ENCODE measurements at regions not wholly inside any gene's neighbourhood (a gene's known extent, or its start where the extent isn't known, plus 50 kb on each side); places are given as distances from the start of the nearest gene placed in this dataset.

DNA sequence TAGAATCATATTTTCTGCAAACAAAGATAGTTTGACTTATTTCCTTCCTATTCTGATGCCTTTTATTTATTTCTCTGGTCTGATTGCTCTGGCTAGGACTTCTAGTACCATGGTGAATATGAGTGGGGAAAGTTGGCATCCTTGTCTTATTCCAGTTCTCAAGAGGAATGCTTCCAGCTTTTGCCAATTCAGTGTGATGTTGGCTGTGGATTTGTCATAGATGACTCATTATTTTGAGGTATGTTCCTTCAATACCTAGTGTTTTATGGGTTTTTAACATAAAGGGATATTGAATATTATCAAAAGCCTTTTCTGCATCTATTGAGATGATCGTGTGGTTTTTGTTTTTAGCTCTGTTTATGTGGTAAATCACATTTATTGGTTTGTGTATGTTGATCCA lies 139.4 kb upstream of the CNTN1 start:
- no peak for DNase-seq (ENCODE audit: low read depth in 2 of 2)

DNA sequence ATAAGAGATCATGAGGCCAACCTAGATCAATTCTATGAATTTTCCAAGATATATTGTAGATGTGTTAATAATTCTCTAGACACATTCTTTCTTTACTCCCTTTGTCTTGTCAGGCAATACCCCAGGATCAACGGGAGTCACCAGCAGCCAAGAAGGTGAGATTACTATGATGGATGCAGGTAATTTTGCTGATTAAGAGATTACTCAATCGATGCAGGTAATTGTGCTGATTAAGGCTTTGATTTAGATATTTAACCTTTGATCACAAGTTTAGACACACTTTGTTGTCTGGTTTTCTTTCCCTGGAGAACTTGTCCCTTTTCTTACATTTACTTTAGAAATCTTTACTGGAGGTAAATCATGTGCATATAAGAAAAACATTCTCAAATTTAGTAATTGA lies 134.3 kb upstream of the CNTN1 start:
- no peak for DNase-seq (ENCODE audit: low read depth in 2 of 2)

DNA sequence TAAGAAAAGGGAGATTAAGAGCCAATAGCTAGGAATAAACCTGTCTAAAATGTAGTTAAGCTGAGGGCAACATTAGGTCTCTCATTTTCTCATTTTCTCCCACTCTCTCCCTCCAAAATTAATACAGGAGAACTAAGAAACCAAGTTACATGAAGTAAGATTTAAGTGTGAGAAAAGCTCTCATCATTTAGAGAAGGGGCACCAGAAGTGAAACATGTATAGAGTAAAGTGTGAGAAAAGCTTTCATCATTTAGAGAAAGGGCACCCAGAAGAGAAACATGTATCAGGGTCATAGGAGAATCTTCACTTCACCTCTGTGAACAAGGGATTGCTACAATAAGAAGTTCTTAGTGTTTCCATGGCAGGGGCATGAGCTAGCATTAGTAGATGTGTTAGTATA lies 132.4 kb upstream of the CNTN1 start:
- no peak for DNase-seq (ENCODE audit: low read depth in 2 of 2)

DNA sequence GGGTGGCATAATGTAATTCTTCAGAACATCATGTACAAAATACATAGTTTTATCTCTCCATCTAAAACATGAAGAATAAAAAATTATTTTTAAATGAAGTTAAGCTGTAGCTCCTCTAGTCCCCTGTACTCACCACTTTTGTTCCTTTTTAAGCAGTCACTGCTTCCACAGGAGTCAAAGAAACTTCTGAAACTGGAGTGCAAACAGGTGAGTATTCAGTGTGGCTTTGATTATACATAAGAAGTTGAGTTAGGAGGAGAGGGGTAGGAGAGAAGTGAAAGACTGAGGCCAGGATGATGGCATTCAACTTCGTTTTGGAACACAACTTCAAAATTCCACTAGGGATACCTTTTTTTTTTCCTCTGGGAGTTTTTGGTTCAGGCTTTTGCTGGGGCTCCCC lies 131.4 kb upstream of the CNTN1 start:
- DNase-seq (ENCODE audit: low read depth in 2 of 2): no peak

DNA sequence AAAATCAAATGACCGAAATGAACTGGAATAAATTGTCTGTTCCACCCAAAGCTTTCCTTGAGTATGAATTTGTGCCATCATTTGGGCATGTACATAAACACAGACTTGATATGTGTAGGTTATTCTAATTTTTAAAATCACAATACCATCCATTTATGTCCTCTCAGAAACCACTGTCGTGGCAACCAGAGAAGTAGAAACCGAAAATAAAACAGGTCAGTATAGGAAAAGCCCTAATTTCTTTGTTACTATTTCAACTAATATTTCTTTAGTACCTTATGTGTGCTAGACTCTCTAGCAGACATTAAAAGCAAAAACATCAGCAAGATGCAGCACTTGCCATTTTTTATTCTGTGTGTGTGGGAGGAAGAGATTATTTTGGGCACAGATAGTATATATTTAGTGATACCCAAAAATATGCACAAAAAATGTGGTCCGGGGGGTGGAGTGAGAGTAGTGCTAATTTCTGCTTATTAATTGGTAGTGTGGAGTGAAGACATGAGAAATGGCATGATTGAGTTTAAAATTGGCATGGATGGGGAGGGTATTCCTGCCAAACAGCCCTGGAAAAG lies 130.8 kb upstream of the CNTN1 start:
- DNase-seq (ENCODE audit: low read depth in 2 of 2): no peak

DNA sequence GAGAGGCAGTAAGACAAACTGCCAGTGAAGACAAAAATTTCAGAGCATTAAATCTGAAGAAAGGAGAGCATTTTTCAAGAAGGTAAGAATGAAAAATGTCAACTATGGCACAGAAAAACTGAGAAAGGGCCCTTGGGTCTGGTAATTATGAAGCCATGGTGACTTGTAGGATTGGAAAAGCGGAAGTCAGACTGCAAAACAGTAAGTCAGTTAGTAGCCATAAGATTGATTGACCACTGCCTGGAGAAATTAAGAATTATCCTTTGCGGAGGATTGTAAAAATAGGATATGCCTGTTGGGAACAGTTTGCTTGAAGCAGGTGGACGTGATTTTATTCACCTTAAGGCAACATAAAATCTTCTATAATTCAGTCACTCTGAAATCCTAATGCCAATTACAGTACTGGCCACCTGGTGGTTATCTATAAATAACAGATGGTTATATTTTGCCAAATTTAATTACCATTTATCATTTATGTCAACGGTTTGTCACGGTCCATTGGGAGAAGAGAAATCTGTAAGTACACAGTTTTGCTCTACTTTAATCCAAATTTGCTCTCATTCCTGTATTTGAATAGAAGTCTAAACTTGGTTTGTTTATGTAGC lies 127.1 kb upstream of the CNTN1 start:
- DNase-seq (ENCODE audit: low read depth in 2 of 2): no peak

DNA sequence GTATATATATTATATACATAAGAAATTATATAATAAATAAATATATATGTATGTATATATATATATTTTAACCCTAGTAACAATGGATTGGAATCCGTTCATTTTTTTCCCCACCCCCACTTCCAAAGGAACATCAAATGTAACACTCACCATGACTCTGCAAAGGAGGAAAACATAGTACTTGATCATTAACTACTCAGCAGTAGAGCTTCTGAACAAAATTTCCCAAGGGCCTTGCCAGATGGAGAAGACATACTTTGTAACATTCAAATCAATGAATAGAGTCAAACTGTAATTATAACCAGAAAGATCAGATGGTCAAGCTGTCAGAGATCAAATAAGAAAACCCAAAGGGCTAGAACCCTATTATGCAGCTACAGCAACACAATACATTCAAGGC lies 126.0 kb upstream of the CNTN1 start:
- no peak for DNase-seq (ENCODE audit: low read depth in 2 of 2)

DNA sequence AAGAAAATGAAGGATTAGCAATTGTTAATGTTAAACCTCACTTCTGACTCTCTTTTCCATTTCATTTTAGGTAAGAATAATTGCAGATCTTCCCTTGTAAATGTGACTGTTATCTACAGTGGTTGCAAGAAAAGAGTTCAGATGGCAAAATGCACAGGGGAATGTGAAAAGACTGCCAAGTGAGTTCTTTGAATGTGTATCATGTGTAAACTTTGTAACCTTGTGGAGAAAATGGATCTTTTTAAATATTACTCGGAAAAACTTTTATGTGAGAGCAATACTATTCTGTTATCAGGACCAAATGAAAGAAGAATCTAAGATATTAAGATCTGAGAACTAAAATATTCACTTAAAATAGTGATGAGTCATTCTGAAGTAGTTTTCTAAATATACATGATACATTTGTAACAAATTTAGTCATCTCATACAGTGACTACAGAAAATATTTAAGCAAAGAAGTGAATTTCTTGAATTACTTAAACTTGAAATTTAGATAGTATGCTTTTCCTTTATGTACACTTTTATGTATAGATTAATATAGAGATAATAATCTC lies 122.5 kb upstream of the CNTN1 start:
- DNase-seq (ENCODE audit: low read depth in 2 of 2): no peak

DNA sequence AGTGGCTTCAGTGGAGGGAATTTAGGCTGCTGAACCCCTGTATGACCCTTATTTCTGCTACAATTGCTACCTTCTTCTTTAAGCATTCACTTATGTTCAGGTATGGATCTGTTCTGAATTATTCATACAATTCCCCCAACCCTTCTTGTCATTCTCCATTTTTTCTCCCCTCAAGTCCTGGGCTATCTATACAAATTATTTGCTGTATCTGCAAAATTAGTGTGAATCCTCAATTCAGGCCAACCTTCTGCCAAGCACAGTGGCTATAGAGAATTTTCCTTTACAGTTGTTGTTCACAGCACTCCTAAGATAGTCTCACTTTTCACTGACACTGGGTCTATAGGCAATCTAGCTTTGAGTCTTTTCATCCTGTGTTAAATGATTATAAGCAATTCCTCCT lies 119.2 kb upstream of the CNTN1 start:
- no peak for DNase-seq (ENCODE audit: low read depth in 2 of 2)

DNA sequence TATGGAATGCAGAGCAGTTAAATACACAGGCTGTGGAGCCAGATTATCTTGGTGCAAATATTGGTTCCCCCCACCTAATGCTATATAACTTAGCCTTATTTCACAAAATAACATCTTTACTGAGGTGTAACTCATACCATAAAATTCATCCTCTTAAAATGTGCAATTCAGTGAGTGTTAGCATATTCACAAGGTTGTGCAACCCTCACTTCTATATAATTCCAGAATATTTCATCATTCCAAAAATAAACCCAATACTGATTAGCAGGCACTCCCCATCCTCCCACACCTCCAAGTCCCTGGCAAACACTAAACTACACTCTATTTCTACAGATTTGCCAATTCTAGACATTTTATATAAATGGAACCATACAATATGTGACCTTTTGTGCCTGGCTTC lies 116.3 kb upstream of the CNTN1 start:
- DNase-seq (ENCODE audit: low read depth in 2 of 2): no peak

DNA sequence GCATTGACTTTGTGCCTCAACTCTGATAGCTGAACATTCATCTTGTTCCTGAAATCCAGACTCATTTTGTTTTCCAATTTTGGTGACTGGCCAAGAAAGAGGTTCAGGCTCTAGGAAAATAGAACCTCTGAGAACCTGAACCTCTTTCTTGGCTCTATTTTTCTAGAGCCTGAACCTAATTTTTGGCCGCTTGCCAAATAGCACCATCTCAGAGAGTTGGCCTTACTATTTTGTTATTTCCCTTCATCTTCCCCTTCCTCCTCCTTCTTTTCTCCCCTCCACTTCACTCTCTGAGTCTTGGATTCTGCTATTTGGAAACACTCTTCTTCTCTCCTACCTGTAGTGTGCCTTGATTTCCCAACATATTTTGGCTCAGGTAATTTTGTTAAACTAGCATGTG lies 114.4 kb upstream of the CNTN1 start:
- no peak for DNase-seq (ENCODE audit: low read depth in 2 of 2)

DNA sequence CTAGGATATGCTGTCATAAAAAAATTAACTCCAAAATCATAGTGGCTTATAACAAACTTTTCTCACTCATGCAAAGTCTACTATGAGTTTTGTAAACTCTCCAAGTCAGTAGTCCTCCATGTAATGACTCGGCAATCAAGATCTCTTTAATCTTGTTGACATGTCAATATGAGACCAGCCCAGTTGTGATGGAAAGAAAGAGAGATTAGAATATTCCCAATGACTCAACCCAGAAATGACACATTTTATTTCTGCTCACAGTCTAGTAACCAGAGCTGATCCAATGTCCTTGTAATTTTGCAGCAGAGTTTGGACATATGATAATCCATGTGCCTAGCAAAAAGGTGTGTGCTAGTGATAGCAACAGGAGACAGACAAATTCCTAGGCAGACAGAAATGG lies 112.6 kb upstream of the CNTN1 start:
- no peak for DNase-seq (ENCODE audit: low read depth in 2 of 2)

DNA sequence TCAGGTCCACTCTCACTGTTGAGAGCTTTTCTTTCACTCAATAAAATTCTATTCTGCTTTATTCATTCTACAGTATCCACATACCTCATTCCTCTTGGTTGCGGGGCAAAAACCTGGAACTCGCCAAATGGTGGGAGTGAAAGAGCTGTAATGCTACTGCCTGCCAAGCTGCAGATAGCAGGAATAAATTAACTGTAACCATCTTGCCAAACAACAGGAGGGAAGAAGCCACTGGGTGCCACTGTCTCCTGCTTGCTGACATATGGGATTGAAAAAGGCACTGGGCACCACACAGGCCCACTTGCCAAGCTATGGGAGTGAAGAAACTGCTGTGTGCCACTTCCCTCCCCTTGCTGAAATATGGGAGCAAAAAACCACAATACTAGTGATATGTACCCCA lies 111.9 kb upstream of the CNTN1 start:
- DNase-seq (ENCODE audit: low read depth in 2 of 2): no peak

DNA sequence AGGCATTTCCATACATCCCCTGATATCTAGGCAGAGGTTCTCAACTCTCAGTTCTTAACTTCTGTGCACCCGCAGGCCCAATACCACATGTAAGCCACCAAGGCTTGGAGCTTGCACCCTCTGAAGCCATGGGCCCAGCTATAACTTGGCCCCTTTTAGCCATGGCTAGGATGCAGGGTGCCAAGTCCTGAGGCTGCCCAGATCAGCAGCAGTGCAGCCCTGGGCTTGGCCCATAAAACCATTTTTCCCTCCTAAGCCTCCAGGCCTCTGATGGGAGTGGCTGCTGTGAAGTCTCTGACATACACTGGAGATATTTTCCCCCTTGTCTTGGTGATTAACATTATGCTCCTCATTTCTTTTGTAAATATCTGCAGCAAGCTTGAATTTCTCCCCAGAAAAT lies 110.3 kb upstream of the CNTN1 start:
- DNase-seq (ENCODE audit: low read depth in 2 of 2): no peak

DNA sequence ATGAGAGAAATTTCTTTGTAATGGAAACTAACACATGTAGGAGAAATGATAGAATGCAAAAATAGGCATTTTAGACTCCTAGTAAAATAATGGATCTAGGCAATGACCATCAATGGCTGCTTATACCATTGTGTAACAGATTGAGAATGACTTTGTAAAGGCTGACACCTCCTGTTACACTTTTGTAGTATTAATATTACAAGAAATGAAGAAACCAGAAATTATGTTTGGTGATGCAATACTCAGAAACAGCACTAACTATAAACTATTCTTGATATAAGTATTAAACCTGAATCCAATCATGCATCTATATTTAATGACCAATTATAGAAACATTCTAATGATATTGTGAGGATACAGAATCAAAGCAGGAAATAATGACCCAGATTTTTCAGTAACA lies 108.5 kb upstream of the CNTN1 start:
- DNase-seq (ENCODE audit: low read depth in 2 of 2): no peak

DNA sequence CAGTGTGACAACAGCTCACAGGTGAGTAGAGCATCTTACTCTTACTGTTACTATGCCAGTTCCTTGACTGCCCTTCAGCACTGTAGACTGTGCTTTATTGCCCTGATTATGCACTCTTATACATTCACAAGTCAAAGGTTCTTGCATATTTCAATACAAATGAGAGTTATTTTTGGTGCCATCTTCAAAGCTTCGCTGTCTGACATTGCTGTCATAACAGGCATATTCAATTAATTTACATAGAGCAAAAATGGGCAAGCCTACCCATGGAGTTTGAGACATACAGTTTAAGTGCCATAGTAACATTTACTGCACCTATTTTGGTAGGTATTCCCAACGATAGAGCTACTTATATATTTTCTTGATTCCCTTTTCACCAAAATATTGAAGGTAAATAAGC lies 107.5 kb upstream of the CNTN1 start:
- DNase-seq (ENCODE audit: low read depth in 2 of 2): no peak

DNA sequence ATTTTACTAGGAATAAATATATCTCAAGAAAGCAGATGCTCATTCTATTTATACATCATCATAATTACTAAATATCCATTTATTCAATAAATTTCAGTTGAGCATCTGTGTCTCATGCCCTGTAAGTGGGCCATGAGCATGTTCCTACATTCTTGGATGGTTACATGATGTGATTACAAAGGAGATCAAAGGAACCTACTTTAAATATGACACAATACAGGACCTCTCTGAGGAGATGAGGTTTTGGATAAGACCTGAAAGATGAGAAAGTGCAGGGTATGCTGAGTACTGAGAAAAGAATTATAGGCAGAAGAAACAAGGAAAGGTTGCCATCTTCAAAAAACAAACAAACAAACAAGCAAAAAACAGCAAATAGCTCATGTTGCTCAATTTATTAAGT lies 105.4 kb upstream of the CNTN1 start:
- DNase-seq (ENCODE audit: low read depth in 2 of 2): no peak

DNA sequence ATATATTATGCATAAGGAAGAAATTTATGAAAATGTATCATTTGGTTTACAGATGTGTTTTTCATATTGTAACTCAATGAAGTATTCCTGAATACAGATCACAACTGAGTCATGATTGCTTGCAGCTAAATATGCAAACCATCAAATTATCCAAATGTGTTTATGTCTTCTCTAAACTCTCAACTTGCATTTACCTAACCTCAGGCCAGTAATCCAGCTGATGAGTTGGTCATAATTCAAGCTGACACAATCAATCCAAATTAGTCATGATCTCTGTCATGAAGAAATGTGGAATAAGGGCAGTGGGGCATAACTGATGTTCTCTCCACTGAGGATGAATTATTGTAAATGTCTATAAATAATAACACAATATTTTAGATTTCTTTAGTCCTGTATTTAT lies 104.8 kb upstream of the CNTN1 start:
- no peak for DNase-seq (ENCODE audit: low read depth in 2 of 2)

DNA sequence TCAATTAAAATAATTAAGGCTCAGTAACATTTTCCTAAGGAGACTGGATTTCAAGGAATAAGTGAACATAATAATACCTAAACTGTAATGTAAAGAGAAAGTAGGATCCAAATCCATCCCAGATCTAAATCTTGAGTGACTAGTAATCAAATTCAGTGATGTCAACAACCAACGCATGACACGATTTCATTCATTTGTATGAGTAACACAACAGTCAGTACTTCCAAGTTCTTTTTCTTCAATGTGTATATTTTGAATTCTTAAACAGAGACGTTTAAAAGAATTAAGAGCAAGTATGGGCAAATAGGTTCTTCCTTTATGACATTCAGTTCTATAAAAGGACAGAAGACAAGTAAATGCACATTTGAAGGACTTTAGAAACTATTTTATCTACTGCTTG lies 104.3 kb upstream of the CNTN1 start:
- DNase-seq (ENCODE audit: low read depth in 2 of 2): no peak

DNA sequence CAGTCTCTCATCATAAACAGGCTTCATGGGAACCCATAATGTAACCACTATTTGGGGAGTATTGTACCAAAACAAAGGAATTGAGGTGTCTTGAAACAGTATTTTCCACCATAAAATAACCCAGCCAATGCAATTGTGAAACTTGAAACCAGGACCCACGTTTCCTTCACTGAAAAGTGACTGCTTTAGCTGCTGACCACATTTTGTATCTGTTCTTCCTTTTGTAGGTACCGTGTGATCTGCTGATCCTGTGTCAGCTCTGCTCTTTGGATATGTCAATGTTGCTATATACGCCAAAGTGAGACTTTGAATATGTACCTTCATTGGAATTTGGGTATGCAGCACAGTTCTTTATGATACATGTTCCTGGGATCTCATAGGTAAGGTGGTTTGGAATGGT lies 95.1 kb upstream of the CNTN1 start:
- no peak for DNase-seq (ENCODE audit: low read depth in 2 of 2)

DNA sequence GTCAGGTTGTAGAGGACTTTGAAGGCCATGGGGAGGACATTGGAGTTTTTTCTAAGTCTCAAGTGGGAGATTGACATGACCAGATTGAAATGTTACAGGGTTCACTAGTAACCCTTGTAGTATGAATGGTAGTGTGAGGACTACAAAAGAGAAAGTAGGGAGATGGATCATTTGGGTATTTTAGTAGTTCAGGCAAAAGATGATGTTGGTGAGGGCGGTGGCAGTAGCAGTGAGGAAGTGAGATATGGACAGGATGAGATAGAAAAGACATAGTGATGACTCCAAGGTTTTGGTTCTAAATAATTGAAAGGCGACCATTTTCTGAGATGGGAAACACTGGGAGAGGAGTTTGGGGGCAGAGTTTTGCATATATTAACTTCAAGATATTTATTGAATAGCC lies 94.2 kb upstream of the CNTN1 start:
- no peak for DNase-seq (ENCODE audit: low read depth in 2 of 2)

DNA sequence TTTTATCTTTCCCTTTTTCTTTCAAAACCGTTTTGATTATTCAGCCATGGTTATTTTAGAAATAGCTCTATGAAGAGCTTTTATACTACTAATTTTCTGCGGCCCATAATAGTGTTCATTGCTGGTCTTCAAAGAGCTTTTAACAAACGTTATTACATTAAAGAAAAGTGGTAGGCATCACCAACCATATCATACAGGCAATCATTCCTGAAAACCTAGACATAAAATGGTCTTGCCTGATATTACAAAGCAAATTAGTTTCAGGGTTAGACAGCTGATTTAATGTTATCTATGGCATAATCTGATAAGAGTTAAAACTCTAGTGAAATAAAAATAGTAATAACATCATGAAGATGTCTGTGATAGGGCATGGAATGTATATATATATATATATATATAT lies 89.7 kb upstream of the CNTN1 start:
- DNase-seq (ENCODE audit: low read depth in 2 of 2): no peak

DNA sequence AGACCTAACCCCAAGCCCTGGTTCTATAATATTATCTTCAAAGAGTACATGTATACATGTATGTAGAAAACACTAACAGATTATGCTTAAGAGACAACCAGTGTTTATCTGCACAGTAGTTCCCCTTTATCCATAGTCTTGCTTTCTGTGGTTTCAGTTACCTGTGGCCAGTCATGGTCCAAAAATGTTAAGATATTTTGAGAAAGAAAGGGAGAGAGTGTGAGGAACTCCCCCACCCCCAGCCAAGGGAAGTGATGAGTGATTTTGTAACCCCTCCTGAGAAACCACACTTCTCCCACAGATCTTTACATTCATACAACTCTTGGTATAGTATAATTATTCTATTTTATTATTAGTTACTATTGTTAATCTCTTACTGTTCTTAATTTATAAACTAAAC lies 77.3 kb upstream of the CNTN1 start:
- DNase-seq (ENCODE audit: low read depth in 2 of 2): no peak

DNA sequence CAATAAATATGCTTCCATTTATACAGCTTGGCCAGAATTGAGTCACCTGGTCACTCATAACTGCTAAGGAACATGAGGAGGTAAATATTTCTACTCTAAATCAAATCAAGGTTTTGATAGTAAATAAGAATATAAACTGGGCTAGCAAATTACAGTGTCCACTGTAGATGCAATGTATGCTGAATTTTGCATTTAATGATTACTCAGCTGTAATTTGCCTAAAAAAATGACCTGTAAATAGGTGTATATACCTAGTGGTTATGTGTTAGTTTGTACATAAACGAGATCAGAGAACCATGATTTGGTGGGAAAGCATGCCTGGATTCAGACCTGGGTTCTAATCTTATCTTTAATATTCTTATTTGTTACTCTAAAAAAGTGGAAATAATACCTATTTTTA lies 76.6 kb upstream of the CNTN1 start:
- no peak for DNase-seq (ENCODE audit: low read depth in 2 of 2)
